KMS-11 (cell line): ENCODE measurements at regions not wholly inside any gene's neighbourhood (a gene's known extent, or its start where the extent isn't known, plus 50 kb on each side); places are given as distances from the start of the nearest gene placed in this dataset.

Experiments
- H2AFZ ChIP-seq: fragments of 200-600 bp; sonication (generic); 2 replicates; pipeline ENCODE4 v1.6.1; 2016; ENCODE audit warnings: antibody characterized with exemption, mixed run types, low read depth
- H3K27ac ChIP-seq: fragments of 200-600 bp; sonication (generic); 2 replicates; pipeline ENCODE4 v1.6.1; 2016; ENCODE audit warnings: mild to moderate bottlenecking, mixed run types
- H3K27me3 ChIP-seq: fragments of 200-600 bp; sonication (generic); 2 replicates; pipeline ENCODE4 v1.6.1; 2017; ENCODE audit warnings: mild to moderate bottlenecking, low read depth, mixed run types, moderate library complexity; ENCODE audit not compliant: insufficient read depth
- H3K36me3 ChIP-seq: fragments of 200-600 bp; sonication (generic); 2 replicates; pipeline ENCODE4 v1.6.1; 2017; ENCODE audit warnings: mild to moderate bottlenecking, mixed run types; ENCODE audit not compliant: insufficient read depth
- H3K4me1 ChIP-seq: fragments of 200-600 bp; sonication (generic); 2 replicates; pipeline ENCODE4 v1.6.1; 2016; ENCODE audit warnings: mild to moderate bottlenecking, low read depth, mixed run types; ENCODE audit not compliant: poor library complexity, severe bottlenecking
- H3K4me2 ChIP-seq: fragments of 200-600 bp; sonication (generic); 2 replicates; pipeline ENCODE4 v1.7.0; 2016; ENCODE audit warnings: mild to moderate bottlenecking, mixed run types
- H3K4me3 ChIP-seq: fragments of 200-600 bp; sonication (generic); IDR thresholded peaks from 2 replicates; pipeline ENCODE4 v1.6.1; 2017; ENCODE audit warnings: low read depth, low read length, mixed read lengths; ENCODE audit not compliant: insufficient read depth
- H3K79me2 ChIP-seq: fragments of 200-600 bp; sonication (generic); 2 replicates; pipeline ENCODE4 v1.6.1; 2016; ENCODE audit warnings: low read depth, mixed run types; ENCODE audit not compliant: insufficient read depth
- H3K9ac ChIP-seq: fragments of 200-600 bp; sonication (generic); 2 replicates; pipeline ENCODE4 v1.6.1; 2016; ENCODE audit warnings: mild to moderate bottlenecking, mixed run types
- H4K20me1 ChIP-seq: fragments of 200-600 bp; sonication (generic); 2 replicates; pipeline ENCODE4 v1.6.1; 2016; ENCODE audit warnings: mild to moderate bottlenecking, mixed run types; ENCODE audit not compliant: insufficient read depth
- TF ChIP-seq, protein P1 (sequence below): fragments of 200-600 bp; sonication (generic); conservative IDR thresholded peaks from 2 replicates; pipeline ENCODE4 v1.6.1; 2017; ENCODE audit warnings: low read depth, mild to moderate bottlenecking, antibody characterized with exemption, low read length, moderate library complexity, mixed read lengths

DNA sequence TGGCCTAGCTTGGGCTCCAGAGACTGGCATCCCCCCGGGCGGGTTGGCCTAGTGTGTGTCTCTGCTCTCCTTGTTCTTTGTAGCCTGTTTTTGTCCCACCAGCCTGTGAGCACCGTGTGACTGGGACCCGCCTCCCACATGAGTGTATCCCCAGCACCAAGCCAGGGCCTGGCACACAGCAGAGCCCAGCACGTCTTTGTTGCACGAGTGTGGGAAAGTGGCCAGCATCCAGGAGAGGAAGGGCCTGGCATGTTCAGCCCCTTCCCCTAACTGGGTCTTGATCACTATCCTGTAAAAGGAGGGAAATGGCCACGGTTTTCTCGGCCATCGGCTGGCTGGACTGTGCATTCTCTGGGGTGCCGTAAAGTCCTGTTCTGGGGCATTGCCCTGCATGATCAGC is 290.1 kb downstream of the BMP7 start:
- H3K4me3 ChIP-seq: no peak overlapping the region
- H3K27ac ChIP-seq: no peak overlapping the region

DNA sequence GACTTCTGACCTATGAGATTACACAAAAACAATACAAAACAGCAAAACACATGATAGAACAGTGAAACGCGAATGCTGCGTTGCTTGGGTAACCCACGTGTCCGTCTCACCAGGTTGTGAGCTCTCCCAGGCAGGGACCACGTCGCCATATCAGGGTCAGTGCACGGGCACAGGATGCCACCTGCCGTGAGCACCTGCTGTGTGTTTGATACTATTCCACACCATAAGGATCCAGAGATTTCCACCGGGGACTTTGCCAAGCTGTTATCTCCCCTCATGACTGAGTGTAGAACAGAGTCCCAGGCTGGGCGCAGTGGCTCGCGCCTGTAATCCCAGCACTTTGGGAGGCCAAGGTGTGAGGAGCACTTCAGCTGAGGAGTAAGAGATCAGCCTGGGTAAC is 288.0 kb downstream of the BMP7 start:
- TF ChIP-seq, protein P1, sequence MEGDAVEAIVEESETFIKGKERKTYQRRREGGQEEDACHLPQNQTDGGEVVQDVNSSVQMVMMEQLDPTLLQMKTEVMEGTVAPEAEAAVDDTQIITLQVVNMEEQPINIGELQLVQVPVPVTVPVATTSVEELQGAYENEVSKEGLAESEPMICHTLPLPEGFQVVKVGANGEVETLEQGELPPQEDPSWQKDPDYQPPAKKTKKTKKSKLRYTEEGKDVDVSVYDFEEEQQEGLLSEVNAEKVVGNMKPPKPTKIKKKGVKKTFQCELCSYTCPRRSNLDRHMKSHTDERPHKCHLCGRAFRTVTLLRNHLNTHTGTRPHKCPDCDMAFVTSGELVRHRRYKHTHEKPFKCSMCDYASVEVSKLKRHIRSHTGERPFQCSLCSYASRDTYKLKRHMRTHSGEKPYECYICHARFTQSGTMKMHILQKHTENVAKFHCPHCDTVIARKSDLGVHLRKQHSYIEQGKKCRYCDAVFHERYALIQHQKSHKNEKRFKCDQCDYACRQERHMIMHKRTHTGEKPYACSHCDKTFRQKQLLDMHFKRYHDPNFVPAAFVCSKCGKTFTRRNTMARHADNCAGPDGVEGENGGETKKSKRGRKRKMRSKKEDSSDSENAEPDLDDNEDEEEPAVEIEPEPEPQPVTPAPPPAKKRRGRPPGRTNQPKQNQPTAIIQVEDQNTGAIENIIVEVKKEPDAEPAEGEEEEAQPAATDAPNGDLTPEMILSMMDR: no peak
- Histone ChIP-seq H3K4me1 (peaks cover 17% of the 10 kb centered on the region), H3K4me2 (no peak overlapping the region), H3K79me2 (no peaks in the 10 kb centered on the region), H3K4me3 (no peak overlapping the region), H2AFZ (no peak overlapping the region), H3K36me3 (no peaks in the 10 kb centered on the region), H3K9ac (no peak overlapping the region), H4K20me1 (no peaks in the 10 kb centered on the region), H3K27ac (no peak overlapping the region), H3K27me3 (no peaks in the 10 kb centered on the region)

More for the DNA sequence above, 290.1 kb downstream of the BMP7 start:
- H2AFZ ChIP-seq: no peak overlapping the region
- no peaks in the 10 kb centered on the region for H3K79me2 ChIP-seq
- H3K27me3 ChIP-seq: no peaks in the 10 kb centered on the region
- TF ChIP-seq, protein P1: no peak
- H3K9ac ChIP-seq: no peak overlapping the region
- no peaks in the 10 kb centered on the region for H3K36me3 ChIP-seq
- peaks cover 17% of the 10 kb centered on the region for H3K4me1 ChIP-seq
- no peak overlapping the region for H3K4me2 ChIP-seq
- H4K20me1 ChIP-seq: no peaks in the 10 kb centered on the region

DNA sequence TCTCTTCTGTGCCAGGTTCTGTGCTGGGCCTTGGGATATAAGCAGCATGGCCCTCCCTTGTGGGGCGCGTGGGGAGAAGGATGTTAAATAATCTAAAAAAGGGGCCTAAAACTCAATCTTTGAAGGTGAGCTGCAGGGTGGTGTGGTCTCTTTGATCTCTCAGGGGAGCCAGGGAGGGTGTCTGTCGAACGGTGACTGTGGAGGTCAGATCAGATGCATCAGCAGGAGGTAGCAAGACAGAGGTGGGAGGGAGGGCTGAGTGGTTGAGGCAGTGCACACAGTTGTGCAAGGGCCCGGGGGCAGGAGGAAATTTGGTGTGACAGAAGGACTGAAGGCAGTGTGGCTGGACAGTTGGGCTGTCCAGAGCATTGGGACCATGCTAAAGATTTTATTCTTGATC is 287.3 kb downstream of the BMP7 start:
- no peak overlapping the region for H3K4me2 ChIP-seq
- H3K4me3 ChIP-seq: no peak overlapping the region
- H3K27ac ChIP-seq: no peak overlapping the region
- no peaks in the 10 kb centered on the region for H3K36me3 ChIP-seq
- no peak overlapping the region for H2AFZ ChIP-seq
- TF ChIP-seq, protein P1: no peak
- H4K20me1 ChIP-seq: no peaks in the 10 kb centered on the region
- H3K4me1 ChIP-seq: peaks cover 14% of the 10 kb centered on the region
- no peaks in the 10 kb centered on the region for H3K27me3 ChIP-seq
- H3K9ac ChIP-seq: no peak overlapping the region
- H3K79me2 ChIP-seq: no peaks in the 10 kb centered on the region

DNA sequence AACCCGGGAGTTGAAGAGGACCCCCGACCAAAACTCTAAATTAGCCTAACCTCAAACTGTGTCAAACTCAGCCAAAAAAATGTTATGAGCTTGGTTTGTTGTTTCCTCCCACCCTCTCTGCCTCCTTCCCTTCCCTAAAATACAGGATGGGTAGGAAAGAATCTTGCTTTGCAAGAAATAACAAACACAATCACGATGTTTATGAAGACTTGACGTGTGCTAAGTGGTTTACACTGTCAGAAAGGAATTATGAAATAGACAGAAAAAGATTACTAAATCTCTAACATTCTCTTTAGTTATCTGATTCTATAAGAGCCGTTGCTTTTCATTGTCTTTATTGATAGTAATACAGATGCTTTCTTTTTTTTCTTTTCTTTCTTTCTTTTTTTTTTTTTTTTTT is 285.1 kb downstream of the BMP7 start:
- TF ChIP-seq, protein P1: no peak
- Histone ChIP-seq H2AFZ (no peak overlapping the region), H3K36me3 (no peaks in the 10 kb centered on the region)

DNA sequence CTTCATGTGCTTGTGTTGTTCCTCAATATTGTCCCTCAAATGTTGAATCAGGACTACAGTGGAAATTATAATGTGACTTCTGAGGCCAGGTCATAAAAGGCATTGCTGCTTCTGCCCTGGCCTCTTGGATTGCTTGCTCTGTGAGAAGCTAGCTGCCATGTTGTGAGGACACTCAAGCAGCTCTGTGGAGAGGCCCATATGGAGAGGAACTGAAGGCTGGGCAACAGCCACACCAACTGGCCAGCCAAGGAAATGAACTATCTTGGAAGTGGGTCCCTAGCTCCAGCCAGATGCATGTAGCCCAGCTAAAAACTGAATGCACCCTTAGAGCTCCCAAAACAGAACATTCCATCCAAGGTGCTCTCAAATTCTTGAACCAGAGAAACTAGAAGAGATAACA is 282.6 kb downstream of the BMP7 start:
- Histone ChIP-seq H3K36me3 (no peaks in the 10 kb centered on the region), H3K4me1 (no peaks in the 10 kb centered on the region), H3K9ac (no peak overlapping the region), H3K4me3 (no peak overlapping the region), H3K27me3 (no peaks in the 10 kb centered on the region), H3K79me2 (no peaks in the 10 kb centered on the region), H3K27ac (no peak overlapping the region), H2AFZ (no peak overlapping the region), H3K4me2 (no peak overlapping the region), H4K20me1 (no peaks in the 10 kb centered on the region)
- TF ChIP-seq, protein P1: no peak

More for the DNA sequence above, 285.1 kb downstream of the BMP7 start:
- Histone ChIP-seq H3K4me3 (no peak overlapping the region), H3K4me1 (no peaks in the 10 kb centered on the region), H3K27me3 (no peaks in the 10 kb centered on the region), H3K4me2 (no peak overlapping the region), H3K27ac (no peak overlapping the region), H4K20me1 (no peaks in the 10 kb centered on the region), H3K9ac (no peak overlapping the region), H3K79me2 (no peaks in the 10 kb centered on the region)
